ENCODE measurements at regions not wholly inside any gene's neighbourhood (a gene's known extent, or its start where the extent isn't known, plus 50 kb on each side); places are given as distances from the start of the nearest gene placed in this dataset.

DNA sequence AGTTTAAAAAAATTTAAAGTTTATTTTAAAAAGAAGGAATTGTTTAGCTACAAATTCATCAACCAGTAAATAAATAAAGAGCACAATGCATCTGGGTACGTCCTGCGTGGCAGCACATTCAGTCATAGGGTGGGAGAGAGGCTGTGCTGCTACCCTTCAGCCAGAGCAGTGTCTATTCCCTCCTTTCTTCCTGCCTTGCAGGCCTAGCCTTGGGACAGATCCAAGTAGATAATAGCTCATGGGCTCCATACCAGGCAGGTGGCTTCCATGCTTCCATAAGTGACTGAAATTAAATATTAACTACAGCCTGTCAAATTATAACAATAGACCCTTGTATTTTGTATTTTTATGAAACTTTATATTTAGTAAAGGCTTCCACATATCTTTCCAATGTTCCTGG, 408.3 kb upstream of the RGMB start:
- H3K4me3 ChIP-seq (replicated peaks in 1 of 3; ENCODE audit: low read depth in 2 of 3, low read length in 3 of 3) = no peak overlapping the region

DNA sequence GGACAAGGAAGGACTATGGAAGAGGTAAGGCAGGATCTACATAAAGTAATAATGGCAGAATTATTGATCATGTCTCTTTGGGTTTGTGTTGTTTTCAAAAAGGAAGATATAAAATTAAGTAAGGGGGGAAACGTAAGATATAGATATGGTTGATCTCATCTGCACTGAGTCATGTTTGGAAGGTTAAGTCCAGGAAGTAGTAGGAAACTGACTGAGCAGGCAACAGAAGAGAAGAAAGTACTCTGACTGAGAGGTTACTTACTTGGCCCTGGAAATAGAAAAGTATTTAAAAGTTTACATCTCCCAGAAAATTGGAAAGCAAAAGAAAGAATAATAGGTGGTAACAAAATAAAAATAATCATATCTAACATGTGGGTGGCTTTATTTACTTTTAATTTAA, 405.3 kb upstream of the RGMB start:
- Mint-ChIP-seq H3K9me3 (peaks cover 0 to 4% (median 2%) of the 10 kb centered on the region in 7 donors), H3K27ac (no peak overlapping the region), H3K4me1 (no peaks in the 10 kb centered on the region), H3K27me3 (ENCODE audit: low read depth in 3 of 3) (peaks cover 0 to 2% (median 0%) of the 10 kb centered on the region in 3 donors), H3K36me3 (no peaks in the 10 kb centered on the region), H3K4me3 (no peak overlapping the region)
- intact Hi-C loops (cut with micrococcal nuclease) = no loop called here
- Histone ChIP-seq H3K36me3 (replicated peaks in 1 of 2; ENCODE audit: control insufficient read depth in 1 of 2, insufficient read depth in 2 of 2, low read length in 2 of 2) (no peaks in the 10 kb centered on the region), H3K4me3 (replicated peaks in 1 of 3; ENCODE audit: low read depth in 2 of 3, low read length in 3 of 3) (no peak overlapping the region), H3K4me1 (ENCODE audit: control insufficient read depth in 1 of 2, insufficient read depth in 2 of 2, low read length in 2 of 2) (no peaks in the 10 kb centered on the region), H3K4me2 (replicated peaks; ENCODE audit: extremely low read depth, low read length, poor library complexity, severe bottlenecking) (no peak overlapping the region), H3K9ac (ENCODE audit: insufficient read depth, low read length, poor library complexity, severe bottlenecking) (no peak overlapping the region), H3K27ac (ENCODE audit: low read depth in 1 of 2, low read length in 2 of 2) (no peak overlapping the region), H3K27me3 (ENCODE audit: control insufficient read depth in 2 of 2, insufficient read depth in 2 of 2, low read length in 2 of 2) (no peaks in the 10 kb centered on the region), H4K20me1 (ENCODE audit: insufficient read depth, low read length) (no peaks in the 10 kb centered on the region), H3K9me3 (replicated peaks in 1 of 2; ENCODE audit: control insufficient read depth in 1 of 2, insufficient read depth in 1 of 2, low read length in 2 of 2) (no peaks in the 10 kb centered on the region), H2AFZ (ENCODE audit: insufficient read depth, low read depth, low read length, poor library complexity, severe bottlenecking) (no peak overlapping the region), H3K79me2 (ENCODE audit: insufficient read depth, low read length) (no peaks in the 10 kb centered on the region)
- DNase-seq = no peak
- 88% methylated on average over 1 of the region's 1 CpG for WGBS (ENCODE audit: insufficient coverage)
- TF ChIP-seq, protein P1, sequence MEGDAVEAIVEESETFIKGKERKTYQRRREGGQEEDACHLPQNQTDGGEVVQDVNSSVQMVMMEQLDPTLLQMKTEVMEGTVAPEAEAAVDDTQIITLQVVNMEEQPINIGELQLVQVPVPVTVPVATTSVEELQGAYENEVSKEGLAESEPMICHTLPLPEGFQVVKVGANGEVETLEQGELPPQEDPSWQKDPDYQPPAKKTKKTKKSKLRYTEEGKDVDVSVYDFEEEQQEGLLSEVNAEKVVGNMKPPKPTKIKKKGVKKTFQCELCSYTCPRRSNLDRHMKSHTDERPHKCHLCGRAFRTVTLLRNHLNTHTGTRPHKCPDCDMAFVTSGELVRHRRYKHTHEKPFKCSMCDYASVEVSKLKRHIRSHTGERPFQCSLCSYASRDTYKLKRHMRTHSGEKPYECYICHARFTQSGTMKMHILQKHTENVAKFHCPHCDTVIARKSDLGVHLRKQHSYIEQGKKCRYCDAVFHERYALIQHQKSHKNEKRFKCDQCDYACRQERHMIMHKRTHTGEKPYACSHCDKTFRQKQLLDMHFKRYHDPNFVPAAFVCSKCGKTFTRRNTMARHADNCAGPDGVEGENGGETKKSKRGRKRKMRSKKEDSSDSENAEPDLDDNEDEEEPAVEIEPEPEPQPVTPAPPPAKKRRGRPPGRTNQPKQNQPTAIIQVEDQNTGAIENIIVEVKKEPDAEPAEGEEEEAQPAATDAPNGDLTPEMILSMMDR (IDR thresholded peaks at IDR 0.05) = no peak

More for the DNA sequence above, 408.3 kb upstream of the RGMB start:
- no peak overlapping the region for H2AFZ ChIP-seq (ENCODE audit: insufficient read depth, low read depth, low read length, poor library complexity, severe bottlenecking)
- intact Hi-C loops (cut with micrococcal nuclease) = no loop called here
- H4K20me1 ChIP-seq (ENCODE audit: insufficient read depth, low read length) = no peaks in the 10 kb centered on the region
- H3K9ac ChIP-seq (ENCODE audit: insufficient read depth, low read length, poor library complexity, severe bottlenecking) = no peak overlapping the region
- Mint-ChIP-seq H3K9me3 (peaks cover 0 to 19% (median 6%) of the 10 kb centered on the region in 7 donors), H3K36me3 (no peaks in the 10 kb centered on the region), H3K27me3 (ENCODE audit: low read depth in 3 of 3) (no peaks in the 10 kb centered on the region), H3K27ac (no peak overlapping the region), H3K4me3 (no peak overlapping the region), H3K4me1 (no peaks in the 10 kb centered on the region)
- DNase-seq = no peak
- H3K4me2 ChIP-seq (replicated peaks; ENCODE audit: extremely low read depth, low read length, poor library complexity, severe bottlenecking) = no peak overlapping the region
- no peaks in the 10 kb centered on the region for H3K27me3 ChIP-seq (ENCODE audit: control insufficient read depth in 2 of 2, insufficient read depth in 2 of 2, low read length in 2 of 2)
- no peaks in the 10 kb centered on the region for H3K36me3 ChIP-seq (replicated peaks in 1 of 2; ENCODE audit: control insufficient read depth in 1 of 2, insufficient read depth in 2 of 2, low read length in 2 of 2)
- peaks cover 11 to 15% of the 10 kb centered on the region in 2 donors for H3K9me3 ChIP-seq (replicated peaks in 1 of 2; ENCODE audit: control insufficient read depth in 1 of 2, insufficient read depth in 1 of 2, low read length in 2 of 2)
- TF ChIP-seq, protein P1 (IDR thresholded peaks at IDR 0.05) = no peak
- no peak overlapping the region for H3K27ac ChIP-seq (ENCODE audit: low read depth in 1 of 2, low read length in 2 of 2)
- no peaks in the 10 kb centered on the region for H3K79me2 ChIP-seq (ENCODE audit: insufficient read depth, low read length)
- 100% methylated on average over 2 of the region's 2 CpGs for WGBS (ENCODE audit: insufficient coverage)
- no peaks in the 10 kb centered on the region for H3K4me1 ChIP-seq (ENCODE audit: control insufficient read depth in 1 of 2, insufficient read depth in 2 of 2, low read length in 2 of 2)
